ENCODE measurements at regions not wholly inside any gene's neighbourhood (a gene's known extent, or its start where the extent isn't known, plus 50 kb on each side); places are given as distances from the start of the nearest gene placed in this dataset.

GRCh38 chr15:60237446-60237845, 160.3 kb downstream of the ANXA2 start:
- TF ChIP-seq CTCF (conservative IDR thresholded peaks at IDR 0.05 in 1 of 2, IDR thresholded peaks at IDR 0.05 in 1 of 2; ENCODE audit: extremely low read depth in 1 of 2, insufficient read depth in 1 of 2, low read depth in 1 of 2, low read length in 2 of 2): no peak
- TF ChIP-seq EZH2 (IDR thresholded peaks at IDR 0.05; ENCODE audit: borderline replicate concordance, low read length): no peak
